Endothelial cell of umbilical vein (primary cell): ENCODE measurements at regions not wholly inside any gene's neighbourhood (a gene's known extent, or its start where the extent isn't known, plus 50 kb on each side); places are given as distances from the start of the nearest gene placed in this dataset.

Source experiments
- BruUV-seq: library from RNA; stranded (reverse); fragments of 400-500 nt; replicated peaks from 2 replicates; lab custom pipeline; 2021; lab: Mats Ljungman, UMichigan
- CTCF ChIA-PET: fragments of 300-600, 350-600 bp; sonication (Branson Sonifier 250); formaldehyde crosslinking; loops from one replicate; lab custom pipeline; 2021; ENCODE audit warnings: antibody characterized with exemption, inconsistent platforms; lab: Charles Lee
- POLR2A ChIA-PET: fragments of 300-600, 350-600 bp; sonication (Branson Sonifier 250); formaldehyde crosslinking; loops from one replicate; lab custom pipeline; 2021; ENCODE audit warnings: antibody characterized with exemption, inconsistent platforms; lab: Charles Lee
- DNase-seq: peaks from one replicate; pipeline ENCODE4 v3.0.0-alpha.2; 2011; ENCODE audit warnings: low read depth, low spot score
- FAIRE-seq: peaks from 2 replicates; lab custom pipeline; 2011; peaks lifted over from hg19 to GRCh38; lab: Jason Lieb, UNC
- H2AFZ ChIP-seq: 2 replicates; pipeline ENCODE4 v1.6.0; 2012; ENCODE audit warnings: low read depth, low read length, control low read depth, inconsistent platforms
- H3K27ac ChIP-seq: 2 replicates; pipeline ENCODE4 v1.5.1; 2011; ENCODE audit warnings: low read depth, mild to moderate bottlenecking, control low read depth, low read length, moderate library complexity; ENCODE audit not compliant: insufficient read depth
- H3K27me3 ChIP-seq, 2 experiments: 2 replicates each; pipeline versions ENCODE4 v1.6.0 to v1.6.1; 2011; ENCODE audit warnings: low read length in 2 of 2, mixed read lengths in 1 of 2; ENCODE audit not compliant: control insufficient read depth in 2 of 2, insufficient read depth in 2 of 2
- H3K36me3 ChIP-seq, 2 experiments: 2 replicates in 1 of 2; 3 replicates in 1 of 2; pipeline ENCODE4 v1.5.1; 2011; ENCODE audit warnings: low read length in 2 of 2, mild to moderate bottlenecking in 1 of 2, moderate library complexity in 1 of 2; ENCODE audit not compliant: control insufficient read depth in 2 of 2, insufficient read depth in 2 of 2; ENCODE audit errors: extremely low read depth in 1 of 2
- H3K4me1 ChIP-seq: 3 replicates; pipeline ENCODE4 v1.5.1; 2011; ENCODE audit warnings: mild to moderate bottlenecking, low read length; ENCODE audit not compliant: control insufficient read depth, insufficient read depth; ENCODE audit errors: extremely low read depth
- H3K4me2 ChIP-seq: 2 replicates; pipeline ENCODE4 v1.6.1; 2011; ENCODE audit warnings: low read length, control low read depth, mixed read lengths; ENCODE audit not compliant: insufficient read depth
- H3K4me3 ChIP-seq, 3 experiments: fragments of 200-600 bp in 1 of 3; sonication (generic), shearing (Covaris generic) in 1 of 3; replicated peaks in 1 of 3; 2 replicates each; pipeline ENCODE4 v1.5.1; 2011 to 2016; ENCODE audit warnings: control low read depth in 3 of 3, low read length in 3 of 3, mild to moderate bottlenecking in 2 of 3, inconsistent platforms in 1 of 3, low read depth in 1 of 3, moderate library complexity in 1 of 3; ENCODE audit not compliant: insufficient read depth in 1 of 3
- H3K79me2 ChIP-seq: 2 replicates; pipeline ENCODE4 v1.6.0; 2012; ENCODE audit warnings: low read length, inconsistent platforms; ENCODE audit not compliant: control insufficient read depth, insufficient read depth
- H3K9ac ChIP-seq: replicated peaks from 2 replicates; pipeline ENCODE3; 2011; ENCODE audit warnings: low read length, control low read depth; ENCODE audit not compliant: insufficient read depth; ENCODE audit errors: extremely low read depth
- H3K9me1 ChIP-seq: replicated peaks from 3 replicates; pipeline ENCODE4 v1.6.0; 2011; ENCODE audit warnings: mild to moderate bottlenecking, low read length; ENCODE audit not compliant: control insufficient read depth, insufficient read depth; ENCODE audit errors: extremely low read depth
- H3K9me3 ChIP-seq: replicated peaks from 2 replicates; pipeline ENCODE4 v1.5.1; 2012; ENCODE audit warnings: low read length, inconsistent platforms; ENCODE audit not compliant: control insufficient read depth, insufficient read depth
- H4K20me1 ChIP-seq: replicated peaks from 2 replicates; pipeline ENCODE3; 2011; ENCODE audit warnings: mild to moderate bottlenecking, low read length; ENCODE audit not compliant: control insufficient read depth, insufficient read depth; ENCODE audit errors: extremely low read depth
- CTCF ChIP-seq, 2 donors: IDR thresholded peaks; 1 replicate in 1 of 2; 2 replicates in 1 of 2; pipeline ENCODE4 v1.5.1; 2011; ENCODE audit warnings: low read length in 2 of 2, mild to moderate bottlenecking in 2 of 2, moderate library complexity in 2 of 2, control low read depth in 1 of 2, inconsistent platforms in 1 of 2, low read depth in 1 of 2; ENCODE audit not compliant: insufficient read depth in 1 of 2; ENCODE audit errors: extremely low read depth in 1 of 2
- EZH2 ChIP-seq: IDR thresholded peaks from 2 replicates; pipeline ENCODE4 v1.6.1; 2012; ENCODE audit warnings: borderline replicate concordance, low read depth, mild to moderate bottlenecking, moderate library complexity, low read length, inconsistent platforms; ENCODE audit not compliant: severe bottlenecking
- FOS ChIP-seq: IDR thresholded peaks from 2 replicates; pipeline ENCODE4 v1.6.1; 2011; ENCODE audit warnings: mild to moderate bottlenecking, low read length, moderate library complexity, borderline replicate concordance; ENCODE audit not compliant: insufficient read depth
- GATA2 ChIP-seq: IDR thresholded peaks from 2 replicates; pipeline ENCODE4 v1.7.0; 2011; ENCODE audit warnings: low read depth, mild to moderate bottlenecking, moderate library complexity, mixed read lengths, low read length; ENCODE audit not compliant: insufficient read length, insufficient read depth
- JUN ChIP-seq: IDR thresholded peaks from 2 replicates; pipeline ENCODE4 v1.6.1; 2011; ENCODE audit warnings: borderline replicate concordance, low read depth; ENCODE audit not compliant: insufficient read length, insufficient read depth
- MAX ChIP-seq: IDR thresholded peaks from 2 replicates; pipeline ENCODE4 v1.6.1; 2011; ENCODE audit not compliant: insufficient read depth, insufficient read length
- MYC ChIP-seq: IDR thresholded peaks from one replicate; pipeline ENCODE4 v1.6.1; 2011; ENCODE audit warnings: mild to moderate bottlenecking, low read depth, low read length
- POLR2A ChIP-seq: IDR thresholded peaks from 2 replicates; pipeline ENCODE4 v1.6.1; 2012; ENCODE audit warnings: low read depth, mild to moderate bottlenecking, control low read depth, low read length
- POLR2AphosphoS5 ChIP-seq: IDR thresholded peaks from 2 replicates; pipeline ENCODE4 v1.6.1; 2012; ENCODE audit warnings: low read depth, mild to moderate bottlenecking, control low read depth, low read length, moderate library complexity; ENCODE audit not compliant: insufficient read depth
- dilution Hi-C: fragments of 300-500 bp; cut with MboI; formaldehyde crosslinking; loops from one replicate; pipeline ENCODE4 v1.15.0; 2019; ENCODE audit warnings: low sequenced_read_pairs; ENCODE audit not compliant: extremely low pct_ligation_motif_present
- intact Hi-C: fragments of 100-400 bp; cut with micrococcal nuclease; formaldehyde crosslinking; loops from one replicate; pipeline ENCODE4 v1.10.0; 2022

- Histone ChIP-seq H3K36me3 (no peaks in the 10 kb centered on the region), H3K27me3 (no peaks in the 10 kb centered on the region), H2AFZ (no peak overlapping the region), H3K9ac (no peak overlapping the region), H3K9me1 (no peaks in the 10 kb centered on the region), H3K4me2 (no peak overlapping the region), H3K9me3 (no peaks in the 10 kb centered on the region), H3K79me2 (no peaks in the 10 kb centered on the region), H3K4me3 (no peak overlapping the region), H3K4me1 (peaks cover 8% of the 10 kb centered on the region), H3K27ac (no peak overlapping the region), H4K20me1 (no peaks in the 10 kb centered on the region)
- DNase-seq = no peak
- dilution Hi-C loops = no loop called here
- ChIA-PET CTCF (no interaction called here), POLR2A (no interaction called here)
- TF ChIP-seq MYC = no peak
- TF ChIP-seq JUN = no peak
- no peak for TF ChIP-seq POLR2A
- no peak for TF ChIP-seq CTCF (IDR thresholded peaks at IDR 0.05; ENCODE audit: extremely low read depth in 1 of 2, insufficient read depth in 1 of 2, low read depth in 1 of 2, low read length in 2 of 2)
- TF ChIP-seq POLR2AphosphoS5 = no peak
- TF ChIP-seq FOS = no peak
- no peak for TF ChIP-seq GATA2
- no peak for TF ChIP-seq EZH2
- TF ChIP-seq MAX = no peak
- no TSS peak for BruUV-seq
- FAIRE-seq = no peak
- intact Hi-C loops = no loop called here
These were observed 232.6 kb downstream of the CASP12 start for GRCh38 chr11:104665641-104666040.
